RWPE2 (cell line): ENCODE measurements at regions not wholly inside any gene's neighbourhood (a gene's known extent, or its start where the extent isn't known, plus 50 kb on each side); places are given as distances from the start of the nearest gene placed in this dataset.
A peak's percentile ranks its signal among the peaks of the same experiment; 100 is the strongest.
"Not testable (repeated sequence)": the region's sequence is repeated elsewhere in the genome, so short reads cannot be mapped to it uniquely, and the experiment has no call there.

Source experiments
- ATAC-seq: fragments of 200-7000 bp; cut with Tn5 transposase; 3 replicates; pipeline ENCODE4 v1.9.1; 2021; ENCODE audit warnings: low read depth
- DNase-seq: peaks from one replicate; pipeline ENCODE4 v3.0.0-alpha.2; 2020; ENCODE audit warnings: low spot score
- H3K27ac ChIP-seq: fragments of 450-650 bp; 2 replicates; pipeline ENCODE4 v1.5.1; 2017; ENCODE audit warnings: mild to moderate bottlenecking; ENCODE audit not compliant: poor library complexity, severe bottlenecking
- H3K27me3 ChIP-seq: fragments of 250-450 bp; sonication (Bioruptor Pico); 2 replicates; pipeline ENCODE4 v1.5.1; 2021; ENCODE audit warnings: mild to moderate bottlenecking, moderate library complexity; ENCODE audit not compliant: insufficient read depth, poor library complexity, severe bottlenecking
- H3K36me3 ChIP-seq: fragments of 250-450 bp; sonication (Bioruptor Pico); 2 replicates; pipeline ENCODE4 v1.5.1; 2020; ENCODE audit warnings: low read depth, mild to moderate bottlenecking, moderate library complexity
- H3K4me1 ChIP-seq: fragments of 250-450 bp; sonication (Bioruptor Pico); 2 replicates; pipeline ENCODE4 v1.5.1; 2021; ENCODE audit warnings: mild to moderate bottlenecking, moderate library complexity; ENCODE audit not compliant: insufficient read depth, poor library complexity, severe bottlenecking
- H3K4me3 ChIP-seq: fragments of 250-450 bp; sonication (Bioruptor Pico); 2 replicates; pipeline ENCODE4 v1.5.1; 2021; ENCODE audit warnings: mild to moderate bottlenecking, moderate library complexity; ENCODE audit not compliant: severe bottlenecking
- H3K9me3 ChIP-seq: fragments of 250-450 bp; sonication (Bioruptor Pico); 2 replicates; pipeline ENCODE4 v1.5.1; 2021; ENCODE audit warnings: mild to moderate bottlenecking, moderate library complexity; ENCODE audit not compliant: severe bottlenecking
- CTCF ChIP-seq: fragments of 450-650 bp; IDR thresholded peaks from one replicate; pipeline ENCODE4 v1.5.1; 2017; ENCODE audit warnings: mild to moderate bottlenecking, moderate library complexity; ENCODE audit not compliant: poor library complexity, severe bottlenecking

DNA sequence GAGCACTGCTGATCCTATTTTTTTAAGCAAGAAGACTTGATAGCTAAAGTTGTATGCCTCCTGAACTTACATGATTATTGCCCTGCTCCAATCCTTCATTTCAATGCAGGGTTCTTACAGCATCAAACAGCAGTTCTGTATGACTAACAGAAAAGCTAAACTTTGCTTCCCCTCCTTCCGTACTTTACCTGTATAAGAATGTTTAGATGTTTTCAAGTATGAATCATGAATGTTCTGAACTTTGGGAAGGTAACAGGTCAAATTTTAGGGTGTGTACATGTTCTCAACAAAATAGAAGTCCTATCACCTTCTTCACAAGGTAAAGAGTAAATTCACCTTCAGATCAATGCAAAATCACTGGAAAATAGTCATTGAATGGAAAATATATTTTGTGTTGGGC is 972.6 kb upstream of the SEMA6A start:
- no peaks in the 10 kb centered on the region for H3K27me3 ChIP-seq
- TF ChIP-seq CTCF: no peak
- no peaks in the 10 kb centered on the region for H3K36me3 ChIP-seq
- H3K27ac ChIP-seq: peak overlapping the region; percentile 23
- ATAC-seq (peak; percentile 88), DNase-seq (no peak)
- H3K4me1 ChIP-seq: no peaks in the 10 kb centered on the region
- no peak overlapping the region for H3K4me3 ChIP-seq
- no peaks in the 10 kb centered on the region for H3K9me3 ChIP-seq

DNA sequence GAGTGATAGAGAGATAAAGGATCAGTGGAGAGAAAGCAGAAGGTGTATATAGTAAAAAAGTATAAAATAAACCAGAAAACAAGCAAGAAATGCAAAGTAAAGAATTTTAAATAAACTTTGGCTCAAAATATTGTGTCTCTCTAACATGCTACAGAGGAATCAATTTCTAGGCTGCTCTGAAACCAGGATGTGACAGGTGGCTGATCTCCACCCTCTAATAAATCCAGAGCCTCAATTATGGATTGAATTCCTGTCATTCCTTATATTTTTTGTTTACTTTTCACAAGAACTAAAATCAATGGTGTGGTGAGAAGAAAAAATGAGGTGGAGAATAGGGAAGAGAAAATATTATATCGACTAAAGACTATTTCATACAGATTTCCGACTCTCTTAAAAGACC is 965.1 kb upstream of the SEMA6A start:
- no peaks in the 10 kb centered on the region for H3K36me3 ChIP-seq
- no peaks in the 10 kb centered on the region for H3K4me1 ChIP-seq
- no peak overlapping the region for H3K4me3 ChIP-seq
- H3K27me3 ChIP-seq: no peaks in the 10 kb centered on the region
- DNase-seq (no peak), ATAC-seq (no peak)
- H3K9me3 ChIP-seq: no peaks in the 10 kb centered on the region
- TF ChIP-seq CTCF: no peak
- no peak overlapping the region for H3K27ac ChIP-seq

DNA sequence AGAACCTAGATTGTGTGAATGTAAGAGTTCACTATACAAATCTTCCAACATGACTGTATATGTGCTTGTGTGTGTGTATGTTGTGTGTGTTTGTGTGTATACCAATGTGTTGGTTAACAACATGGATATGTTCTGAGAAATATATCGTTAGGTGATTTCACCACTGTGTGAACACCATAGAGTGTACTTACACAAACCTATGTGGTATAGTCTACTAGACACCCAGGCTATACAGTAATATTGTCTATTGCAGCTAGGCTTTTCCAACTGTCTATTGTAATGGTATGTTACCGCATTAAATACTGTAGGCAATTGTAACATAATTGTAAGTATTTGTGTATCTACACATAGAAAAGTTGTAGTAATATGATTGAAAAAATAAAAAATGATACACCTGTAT is 959.2 kb upstream of the SEMA6A start:
- Histone ChIP-seq H3K36me3 (no peaks in the 10 kb centered on the region), H3K9me3 (no peaks in the 10 kb centered on the region), H3K27ac (no peak overlapping the region), H3K27me3 (no peaks in the 10 kb centered on the region), H3K4me3 (no peak overlapping the region), H3K4me1 (no peaks in the 10 kb centered on the region)
- ATAC-seq (no peak), DNase-seq (no peak)
- TF ChIP-seq CTCF: no peak

GRCh38 chr5:117533051-117533670 is 958.5 kb upstream of the SEMA6A start:
- ATAC-seq, H3K4me3 ChIP-seq, H3K27me3 ChIP-seq, H3K36me3 ChIP-seq, DNase-seq, H3K4me1 ChIP-seq, H3K27ac ChIP-seq, H3K9me3 ChIP-seq: not testable (repeated sequence)

DNA sequence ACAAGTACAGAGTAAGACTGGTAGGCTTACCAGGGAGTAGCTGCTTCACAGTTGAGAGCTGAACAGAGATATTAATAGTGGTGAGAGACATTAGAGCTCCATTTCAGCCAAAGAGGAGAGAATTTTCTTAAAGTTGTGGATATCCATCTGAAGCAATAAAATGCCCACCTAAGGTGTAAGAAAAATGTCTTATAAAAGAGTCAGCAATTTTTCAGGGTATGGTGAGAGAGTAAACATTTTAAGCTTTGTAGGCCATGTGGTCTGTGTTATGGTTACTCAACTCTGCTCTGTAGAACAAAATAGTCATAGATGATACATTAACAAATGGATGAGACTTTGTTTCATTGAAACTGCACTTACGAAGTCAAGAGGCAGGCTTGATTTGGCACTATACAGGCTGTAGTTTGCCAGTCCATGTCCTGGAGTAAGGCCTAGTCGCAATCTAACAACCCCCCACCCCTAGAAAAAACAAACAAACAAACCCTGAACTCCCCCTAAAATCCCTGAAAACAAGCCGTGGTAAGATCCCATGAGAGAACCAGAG is 945.4 kb upstream of the SEMA6A start:
- ATAC-seq (no peak), DNase-seq (no peak)
- H3K36me3 ChIP-seq: no peaks in the 10 kb centered on the region
- H3K9me3 ChIP-seq: peaks cover 3% of the 10 kb centered on the region
- H3K4me1 ChIP-seq: no peaks in the 10 kb centered on the region
- H3K27me3 ChIP-seq: no peaks in the 10 kb centered on the region
- H3K4me3 ChIP-seq: no peak overlapping the region
- H3K27ac ChIP-seq: no peak overlapping the region
- TF ChIP-seq CTCF: no peak
